ENCODE measurements at regions not wholly inside any gene's neighbourhood (a gene's known extent, or its start where the extent isn't known, plus 50 kb on each side); places are given as distances from the start of the nearest gene placed in this dataset.

GRCh38 chr1:38539931-38540330, 319.6 kb downstream of the RRAGC start:
- no peak for DNase-seq (ENCODE audit: low read depth)

- no peak for DNase-seq (ENCODE audit: low read depth)
Observed at GRCh38 chr1:38538834-38539233, 320.7 kb downstream of the RRAGC start.

- DNase-seq (ENCODE audit: low read depth), result no peak
Observed at GRCh38 chr1:38536089-38536488, 323.5 kb downstream of the RRAGC start.

GRCh38 chr1:38534473-38534823, 325.1 kb downstream of the RRAGC start:
- no peak for DNase-seq (ENCODE audit: low read depth)

GRCh38 chr1:38533772-38534472, 325.6 kb downstream of the RRAGC start:
- no peak for DNase-seq (ENCODE audit: low read depth)

GRCh38 chr1:38530957-38531356, 328.6 kb downstream of the RRAGC start:
- DNase-seq (ENCODE audit: low read depth), result no peak

- no peak for DNase-seq (ENCODE audit: low read depth)
Observed at GRCh38 chr1:38529946-38530345, 329.6 kb downstream of the RRAGC start.

- DNase-seq (ENCODE audit: low read depth), result no peak
Observed at GRCh38 chr1:38529391-38529790, 330.2 kb downstream of the RRAGC start.

GRCh38 chr1:38528623-38529022, 330.9 kb downstream of the RRAGC start:
- no peak for DNase-seq (ENCODE audit: low read depth)

GRCh38 chr1:38527373-38527966, 332.1 kb downstream of the RRAGC start:
- peak; percentile 60 for DNase-seq (ENCODE audit: low read depth)

GRCh38 chr1:38526046-38526445, 333.5 kb downstream of the RRAGC start:
- no peak for DNase-seq (ENCODE audit: low read depth)

GRCh38 chr1:38525343-38526043, 334.1 kb downstream of the RRAGC start:
- DNase-seq (ENCODE audit: low read depth), result no peak

- DNase-seq (ENCODE audit: low read depth), result no peak
Observed at GRCh38 chr1:38524025-38524641, 335.4 kb downstream of the RRAGC start.

GRCh38 chr1:38523568-38523939, 336.0 kb downstream of the RRAGC start:
- no peak for DNase-seq (ENCODE audit: low read depth)

GRCh38 chr1:38522915-38523567, 336.5 kb downstream of the RRAGC start:
- no peak for DNase-seq (ENCODE audit: low read depth)

GRCh38 chr1:38516560-38516959, 343.0 kb downstream of the RRAGC start:
- DNase-seq (ENCODE audit: low read depth), result no peak

- DNase-seq (ENCODE audit: low read depth), result no peak
Observed at GRCh38 chr1:38512789-38513188, 346.8 kb downstream of the RRAGC start.

GRCh38 chr1:38512024-38512767, 347.4 kb downstream of the RRAGC start:
- DNase-seq (ENCODE audit: low read depth), result no peak

GRCh38 chr1:38508232-38508631, 351.3 kb downstream of the RRAGC start:
- no peak for DNase-seq (ENCODE audit: low read depth)

GRCh38 chr1:38507563-38507962, 352.0 kb downstream of the RRAGC start:
- no peak for DNase-seq (ENCODE audit: low read depth)

GRCh38 chr1:38505944-38506343, 353.6 kb downstream of the RRAGC start:
- DNase-seq (ENCODE audit: low read depth), result no peak

- no peak for DNase-seq (ENCODE audit: low read depth)
Observed at GRCh38 chr1:38502758-38503157, 356.8 kb downstream of the RRAGC start.
